ENCODE measurements at regions not wholly inside any gene's neighbourhood (a gene's known extent, or its start where the extent isn't known, plus 50 kb on each side); places are given as distances from the start of the nearest gene placed in this dataset.

GRCh38 chr2:52387937-52388590 is 1356.1 kb upstream of the NRXN1 start:
- no peak for TF ChIP-seq CTCF (IDR thresholded peaks at IDR 0.05)
- TF ChIP-seq POLR2AphosphoS5 (IDR thresholded peaks at IDR 0.05) = no peak
- TF ChIP-seq EP300 (IDR thresholded peaks at IDR 0.05) = no peak
- no peak for TF ChIP-seq POLR2A (IDR thresholded peaks at IDR 0.05)
